ENCODE measurements at regions not wholly inside any gene's neighbourhood (a gene's known extent, or its start where the extent isn't known, plus 50 kb on each side); places are given as distances from the start of the nearest gene placed in this dataset.

- TF ChIP-seq MEF2A (IDR thresholded peaks at IDR 0.05; ENCODE audit: borderline replicate concordance, low read depth) (no peak), CTCF (IDR thresholded peaks at IDR 0.05) (peak; percentile 59), TEAD4 (IDR thresholded peaks at IDR 0.05; ENCODE audit: borderline replicate concordance, insufficient read depth) (no peak), MAX (IDR thresholded peaks at IDR 0.05; ENCODE audit: low read depth) (no peak), PBX3 (IDR thresholded peaks at IDR 0.05) (no peak)
- H2AFZ ChIP-seq (ENCODE audit: low read depth): no peak overlapping the region
- H3K9me2 ChIP-seq: no peaks in the 10 kb centered on the region
- H3K36me3 ChIP-seq (replicated peaks in 1 of 2; ENCODE audit: control insufficient read depth in 1 of 2, insufficient read depth in 2 of 2, low read length in 1 of 2): no peaks in the 10 kb centered on the region
- no peaks in the 10 kb centered on the region for H3K79me2 ChIP-seq (ENCODE audit: insufficient read depth)
- no peak overlapping the region for H3K27ac ChIP-seq (ENCODE audit: low read depth in 2 of 2, low read length in 1 of 2)
- ChIA-PET POLR2A (no interaction called here), CTCF (no interaction called here)
- no peak overlapping the region; a peak in 1 of 4 replicates for H3K4me3 ChIP-seq (ENCODE audit: low read depth in 2 of 2, low read length in 1 of 2)
- H3K27me3 ChIP-seq (ENCODE audit: insufficient read depth): no peaks in the 10 kb centered on the region
- no peaks in the 10 kb centered on the region for H3K4me1 ChIP-seq (ENCODE audit: control insufficient read depth in 1 of 2, insufficient read depth in 2 of 2, low read depth in 1 of 2, low read length in 1 of 2)
- H3K9me3 ChIP-seq: no peaks in the 10 kb centered on the region
- H3F3A ChIP-seq (replicated peaks; ENCODE audit: insufficient read depth): no peaks in the 10 kb centered on the region
- no peak overlapping the region for H3K4me2 ChIP-seq
- peak; percentile 13 for DNase-seq
- H3K9ac ChIP-seq: no peak overlapping the region
- H4K20me1 ChIP-seq (ENCODE audit: insufficient read depth): no peaks in the 10 kb centered on the region
Measured at GRCh38 chr6:137571854-137572253, 77.7 kb upstream of the OLIG3 start.

- no peaks in the 10 kb centered on the region for H4K20me1 ChIP-seq (ENCODE audit: insufficient read depth)
- H2AFZ ChIP-seq (ENCODE audit: low read depth): no peak overlapping the region
- ChIA-PET CTCF (interaction anchor here (0.7 to 0.8 kb wide), 2 partner anchors 15 to 22 kb away, joined by 3 read pairs; no protein-coding TSS in a partner anchor), POLR2A (no interaction called here)
- no peaks in the 10 kb centered on the region for H3F3A ChIP-seq (replicated peaks; ENCODE audit: insufficient read depth)
- H3K27ac ChIP-seq (ENCODE audit: low read depth in 2 of 2, low read length in 1 of 2): no peak overlapping the region
- WGBS (ENCODE audit: low lambda C conversion rate): 5% methylated on average over 4 of the region's 4 CpGs
- H3K36me3 ChIP-seq (replicated peaks in 1 of 2; ENCODE audit: control insufficient read depth in 1 of 2, insufficient read depth in 2 of 2, low read length in 1 of 2): no peaks in the 10 kb centered on the region
- no peaks in the 10 kb centered on the region for H3K27me3 ChIP-seq (ENCODE audit: insufficient read depth)
- no peak overlapping the region for H3K4me3 ChIP-seq (ENCODE audit: low read depth in 2 of 2, low read length in 1 of 2)
- no peak for TF ChIP-seq GATA2 (CRISPR knock-in tag; IDR thresholded peaks at IDR 0.05)
- TF ChIP-seq CHD2 (IDR thresholded peaks at IDR 0.05; ENCODE audit: low read length, partially characterized antibody): no peak
- no peak for TF ChIP-seq CTCF (IDR thresholded peaks at IDR 0.05)
- TF ChIP-seq RXRA (IDR thresholded peaks at IDR 0.05; ENCODE audit: borderline replicate concordance, low read depth): no peak
- no peak for TF ChIP-seq RAD21 (IDR thresholded peaks at IDR 0.05; ENCODE audit: low read length)
- TF ChIP-seq NRF1 (IDR thresholded peaks at IDR 0.05; ENCODE audit: low read depth, low read length): no peak
- no peak for TF ChIP-seq RFX5 (IDR thresholded peaks at IDR 0.05; ENCODE audit: low read length)
- TF ChIP-seq FOXM1 (IDR thresholded peaks at IDR 0.05; ENCODE audit: low read depth): no peak
- TF ChIP-seq SMC3 (IDR thresholded peaks at IDR 0.05; ENCODE audit: low read depth, low read length): no peak
- no peak for TF ChIP-seq POLR2AphosphoS5 (IDR thresholded peaks at IDR 0.05; ENCODE audit: low read depth, low read length)
- no peak for TF ChIP-seq MAX (IDR thresholded peaks at IDR 0.05; ENCODE audit: low read depth)
- no peak for TF ChIP-seq EP300 (IDR thresholded peaks at IDR 0.05; ENCODE audit: borderline replicate concordance in 1 of 2, low read depth in 1 of 2, low read length in 1 of 2)
- H3K79me2 ChIP-seq (ENCODE audit: insufficient read depth): no peaks in the 10 kb centered on the region
- H3K4me1 ChIP-seq (ENCODE audit: control insufficient read depth in 1 of 2, insufficient read depth in 2 of 2, low read depth in 1 of 2, low read length in 1 of 2): no peaks in the 10 kb centered on the region
- DNase-seq: no peak
- H3K9me3 ChIP-seq: no peaks in the 10 kb centered on the region
- no peaks in the 10 kb centered on the region for H3K9me2 ChIP-seq
- no peak overlapping the region for H3K4me2 ChIP-seq
- H3K9ac ChIP-seq: no peak overlapping the region
Measured at GRCh38 chr6:137573739-137574138, 79.5 kb upstream of the OLIG3 start.

Measured in SK-N-SH (cell line).